GM23338 (cell line): ENCODE measurements at regions not wholly inside any gene's neighbourhood (a gene's known extent, or its start where the extent isn't known, plus 50 kb on each side); places are given as distances from the start of the nearest gene placed in this dataset.

Experiments
- ATAC-seq: fragments of 200-7000 bp; cut with Tn5 transposase; 3 replicates; pipeline ENCODE4 v1.9.1; 2020
- DNase-seq: peaks from one replicate; pipeline ENCODE4 v3.0.0-alpha.2; 2015; ENCODE audit warnings: low spot score
- H2AFZ ChIP-seq: fragments of 200-600 bp; sonication (generic); 2 replicates; pipeline ENCODE4 v1.8.0; 2016; ENCODE audit warnings: antibody characterized with exemption, mild to moderate bottlenecking, moderate library complexity
- H3F3A ChIP-seq: fragments of 200-600 bp; sonication (generic); replicated peaks from 2 replicates; pipeline ENCODE4 v1.8.0; 2017; ENCODE audit warnings: antibody characterized with exemption, mixed run types, low read depth
- H3K27ac ChIP-seq: fragments of 200-600 bp; sonication (generic); 2 replicates; pipeline ENCODE4 v1.6.1; 2016; ENCODE audit warnings: low read depth
- H3K27me3 ChIP-seq: fragments of 200-600 bp; sonication (generic); 2 replicates; pipeline ENCODE4 v1.8.0; 2016; ENCODE audit warnings: mild to moderate bottlenecking, mixed run types, moderate library complexity; ENCODE audit not compliant: insufficient read depth
- H3K36me3 ChIP-seq: fragments of 200-600 bp; sonication (generic); 2 replicates; pipeline ENCODE4 v1.8.0; 2016; ENCODE audit warnings: mild to moderate bottlenecking; ENCODE audit not compliant: insufficient read depth
- H3K4me1 ChIP-seq: fragments of 200-600 bp; sonication (generic); 2 replicates; pipeline ENCODE4 v1.8.0; 2016; ENCODE audit warnings: mild to moderate bottlenecking, moderate library complexity; ENCODE audit not compliant: insufficient read depth
- H3K4me2 ChIP-seq: fragments of 200-600 bp; sonication (generic); 2 replicates; pipeline ENCODE4 v1.7.1; 2017; ENCODE audit warnings: mixed run types
- H3K4me3 ChIP-seq: fragments of 200-600 bp; sonication (generic); 2 replicates; pipeline ENCODE4 v1.6.1; 2016; ENCODE audit warnings: mixed run types
- H3K79me2 ChIP-seq: fragments of 200-600 bp; sonication (generic); replicated peaks from 2 replicates; pipeline ENCODE4 v1.8.0; 2017; ENCODE audit warnings: mild to moderate bottlenecking; ENCODE audit not compliant: insufficient read depth
- H3K9me2 ChIP-seq: fragments of 200-600 bp; sonication (generic); 2 replicates; pipeline ENCODE4 v1.8.0; 2017; ENCODE audit not compliant: insufficient read depth
- H4K20me1 ChIP-seq: fragments of 200-600 bp; sonication (generic); replicated peaks from 2 replicates; pipeline ENCODE4 v1.8.0; 2017; ENCODE audit warnings: mild to moderate bottlenecking; ENCODE audit not compliant: insufficient read depth
- H3K27ac Mint-ChIP-seq: 2 replicates; pipeline ENCODE4 v1.8.0; 2020; ENCODE audit warnings: inconsistent platforms, mild to moderate bottlenecking, moderate library complexity, mixed read lengths
- H3K27me3 Mint-ChIP-seq: 3 replicates; pipeline ENCODE4 v1.8.0; 2022; ENCODE audit warnings: low read depth, mild to moderate bottlenecking, moderate library complexity, mixed read lengths, inconsistent platforms; ENCODE audit not compliant: insufficient read depth, poor library complexity
- H3K36me3 Mint-ChIP-seq: 3 replicates; pipeline ENCODE4 v1.8.0; 2021; ENCODE audit warnings: low read depth, mild to moderate bottlenecking, inconsistent platforms, moderate library complexity, mixed read lengths
- H3K4me1 Mint-ChIP-seq: 3 replicates; pipeline ENCODE4 v1.8.0; 2020; ENCODE audit warnings: mild to moderate bottlenecking, inconsistent platforms, mixed read lengths
- H3K4me3 Mint-ChIP-seq: 3 replicates; pipeline ENCODE4 v1.8.0; 2021; ENCODE audit warnings: moderate library complexity, mild to moderate bottlenecking, inconsistent platforms, mixed read lengths
- H3K9me3 Mint-ChIP-seq: 3 replicates; pipeline ENCODE4 v1.8.0; 2020; ENCODE audit warnings: moderate library complexity, mild to moderate bottlenecking, inconsistent platforms, mixed read lengths
- EZH2phosphoT487 ChIP-seq: fragments of 200-600 bp; sonication (generic); IDR thresholded peaks from one replicate; pipeline ENCODE4 v1.8.1; 2018; ENCODE audit warnings: antibody characterized with exemption; ENCODE audit not compliant: unreplicated experiment
- NANOG ChIP-seq: IDR thresholded peaks from 2 replicates; pipeline ENCODE4 v1.6.1; 2016; ENCODE audit warnings: antibody characterized with exemption, borderline replicate concordance
- POLR2AphosphoS5 ChIP-seq: IDR thresholded peaks from 2 replicates; pipeline ENCODE4 v1.6.1; 2016; ENCODE audit warnings: antibody characterized with exemption, low read depth
- STAT1 ChIP-seq: IDR thresholded peaks from one replicate; pipeline ENCODE4 v1.6.1; 2016; ENCODE audit warnings: antibody characterized with exemption; ENCODE audit not compliant: unreplicated experiment
- ZNF114 ChIP-seq: fragments of 250-450 bp; sonication (Bioruptor Pico); IDR thresholded peaks from 2 replicates; pipeline ENCODE4 v1.5.0; 2020; ENCODE audit warnings: mild to moderate bottlenecking, moderate library complexity
- ZNF331 ChIP-seq: fragments of 250-450 bp; sonication (Bioruptor Pico); IDR thresholded peaks from 2 replicates; pipeline ENCODE4 v1.5.0; 2020; ENCODE audit warnings: low read depth, mild to moderate bottlenecking, moderate library complexity
- TF ChIP-seq, protein P1 (sequence below): IDR thresholded peaks from 2 replicates; pipeline ENCODE4 v1.6.1; 2016; ENCODE audit warnings: antibody characterized with exemption
- TF ChIP-seq, protein P2 (sequence below), 2 experiments: fragments of 200-600 bp in 1 of 2; sonication (generic) in 1 of 2; conservative IDR thresholded peaks; 2 replicates each; pipeline versions ENCODE4 v1.5.1 to v1.6.1; 2016 to 2017; ENCODE audit warnings: antibody characterized with exemption in 2 of 2, low read depth in 2 of 2, mild to moderate bottlenecking in 2 of 2, moderate library complexity in 1 of 2
- TF ChIP-seq, protein P3 (sequence below): fragments of 250-450 bp; sonication (Bioruptor Pico); IDR thresholded peaks from 2 replicates; pipeline ENCODE4 v1.5.0; 2020; ENCODE audit warnings: mild to moderate bottlenecking, moderate library complexity

DNA sequence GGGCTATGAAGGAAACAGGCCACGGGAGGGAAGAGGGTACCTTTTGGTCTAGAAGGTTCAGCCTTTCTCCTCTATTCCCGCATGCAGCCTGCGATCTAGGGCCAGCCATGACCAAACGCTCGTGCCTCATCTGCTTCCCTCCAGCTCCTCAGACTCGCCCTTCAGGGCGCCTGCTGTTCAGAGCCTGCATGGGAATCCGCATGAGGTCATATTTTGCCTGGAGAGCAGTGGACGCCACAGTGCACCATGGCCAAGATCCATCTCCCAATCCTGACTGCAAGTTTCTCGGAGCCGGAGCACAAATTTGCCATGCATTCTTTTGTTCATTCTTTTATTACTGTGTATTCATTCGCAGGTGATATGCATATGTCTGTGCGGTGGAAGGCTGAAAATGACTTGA, 608.1 kb downstream of the QKI start:
- Histone ChIP-seq H3K36me3 (no peaks in the 10 kb centered on the region), H3K9me2 (0 out of 2 replicates have a peak, but pooled peaks cover 11% of the 10 kb centered on the region), H3K27ac (no peak overlapping the region), H2AFZ (no peak overlapping the region), H3F3A (no peaks in the 10 kb centered on the region), H3K79me2 (no peaks in the 10 kb centered on the region), H3K4me2 (no peak overlapping the region), H3K27me3 (no peaks in the 10 kb centered on the region), H3K4me1 (no peaks in the 10 kb centered on the region), H4K20me1 (no peaks in the 10 kb centered on the region), H3K4me3 (no peak overlapping the region)
- H3K9me3 Mint-ChIP-seq = no peaks in the 10 kb centered on the region; the same call in 2 of the 3 replicates
- H3K27me3 Mint-ChIP-seq = peaks cover 14% of the 10 kb centered on the region
- TF ChIP-seq, protein P1, sequence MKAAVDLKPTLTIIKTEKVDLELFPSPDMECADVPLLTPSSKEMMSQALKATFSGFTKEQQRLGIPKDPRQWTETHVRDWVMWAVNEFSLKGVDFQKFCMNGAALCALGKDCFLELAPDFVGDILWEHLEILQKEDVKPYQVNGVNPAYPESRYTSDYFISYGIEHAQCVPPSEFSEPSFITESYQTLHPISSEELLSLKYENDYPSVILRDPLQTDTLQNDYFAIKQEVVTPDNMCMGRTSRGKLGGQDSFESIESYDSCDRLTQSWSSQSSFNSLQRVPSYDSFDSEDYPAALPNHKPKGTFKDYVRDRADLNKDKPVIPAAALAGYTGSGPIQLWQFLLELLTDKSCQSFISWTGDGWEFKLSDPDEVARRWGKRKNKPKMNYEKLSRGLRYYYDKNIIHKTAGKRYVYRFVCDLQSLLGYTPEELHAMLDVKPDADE = no peak
- TF ChIP-seq ZNF114 (CRISPR knock-in tag) (no peak), STAT1 (no peak), NANOG (no peak), POLR2AphosphoS5 (no peak), EZH2phosphoT487 (no peak), ZNF331 (CRISPR knock-in tag) (no peak)
- TF ChIP-seq, protein P2, sequence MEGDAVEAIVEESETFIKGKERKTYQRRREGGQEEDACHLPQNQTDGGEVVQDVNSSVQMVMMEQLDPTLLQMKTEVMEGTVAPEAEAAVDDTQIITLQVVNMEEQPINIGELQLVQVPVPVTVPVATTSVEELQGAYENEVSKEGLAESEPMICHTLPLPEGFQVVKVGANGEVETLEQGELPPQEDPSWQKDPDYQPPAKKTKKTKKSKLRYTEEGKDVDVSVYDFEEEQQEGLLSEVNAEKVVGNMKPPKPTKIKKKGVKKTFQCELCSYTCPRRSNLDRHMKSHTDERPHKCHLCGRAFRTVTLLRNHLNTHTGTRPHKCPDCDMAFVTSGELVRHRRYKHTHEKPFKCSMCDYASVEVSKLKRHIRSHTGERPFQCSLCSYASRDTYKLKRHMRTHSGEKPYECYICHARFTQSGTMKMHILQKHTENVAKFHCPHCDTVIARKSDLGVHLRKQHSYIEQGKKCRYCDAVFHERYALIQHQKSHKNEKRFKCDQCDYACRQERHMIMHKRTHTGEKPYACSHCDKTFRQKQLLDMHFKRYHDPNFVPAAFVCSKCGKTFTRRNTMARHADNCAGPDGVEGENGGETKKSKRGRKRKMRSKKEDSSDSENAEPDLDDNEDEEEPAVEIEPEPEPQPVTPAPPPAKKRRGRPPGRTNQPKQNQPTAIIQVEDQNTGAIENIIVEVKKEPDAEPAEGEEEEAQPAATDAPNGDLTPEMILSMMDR (conservative IDR thresholded peaks at IDR 0.05; ENCODE audit: low read depth in 2 of 2) = no peak
- TF ChIP-seq, protein P3, sequence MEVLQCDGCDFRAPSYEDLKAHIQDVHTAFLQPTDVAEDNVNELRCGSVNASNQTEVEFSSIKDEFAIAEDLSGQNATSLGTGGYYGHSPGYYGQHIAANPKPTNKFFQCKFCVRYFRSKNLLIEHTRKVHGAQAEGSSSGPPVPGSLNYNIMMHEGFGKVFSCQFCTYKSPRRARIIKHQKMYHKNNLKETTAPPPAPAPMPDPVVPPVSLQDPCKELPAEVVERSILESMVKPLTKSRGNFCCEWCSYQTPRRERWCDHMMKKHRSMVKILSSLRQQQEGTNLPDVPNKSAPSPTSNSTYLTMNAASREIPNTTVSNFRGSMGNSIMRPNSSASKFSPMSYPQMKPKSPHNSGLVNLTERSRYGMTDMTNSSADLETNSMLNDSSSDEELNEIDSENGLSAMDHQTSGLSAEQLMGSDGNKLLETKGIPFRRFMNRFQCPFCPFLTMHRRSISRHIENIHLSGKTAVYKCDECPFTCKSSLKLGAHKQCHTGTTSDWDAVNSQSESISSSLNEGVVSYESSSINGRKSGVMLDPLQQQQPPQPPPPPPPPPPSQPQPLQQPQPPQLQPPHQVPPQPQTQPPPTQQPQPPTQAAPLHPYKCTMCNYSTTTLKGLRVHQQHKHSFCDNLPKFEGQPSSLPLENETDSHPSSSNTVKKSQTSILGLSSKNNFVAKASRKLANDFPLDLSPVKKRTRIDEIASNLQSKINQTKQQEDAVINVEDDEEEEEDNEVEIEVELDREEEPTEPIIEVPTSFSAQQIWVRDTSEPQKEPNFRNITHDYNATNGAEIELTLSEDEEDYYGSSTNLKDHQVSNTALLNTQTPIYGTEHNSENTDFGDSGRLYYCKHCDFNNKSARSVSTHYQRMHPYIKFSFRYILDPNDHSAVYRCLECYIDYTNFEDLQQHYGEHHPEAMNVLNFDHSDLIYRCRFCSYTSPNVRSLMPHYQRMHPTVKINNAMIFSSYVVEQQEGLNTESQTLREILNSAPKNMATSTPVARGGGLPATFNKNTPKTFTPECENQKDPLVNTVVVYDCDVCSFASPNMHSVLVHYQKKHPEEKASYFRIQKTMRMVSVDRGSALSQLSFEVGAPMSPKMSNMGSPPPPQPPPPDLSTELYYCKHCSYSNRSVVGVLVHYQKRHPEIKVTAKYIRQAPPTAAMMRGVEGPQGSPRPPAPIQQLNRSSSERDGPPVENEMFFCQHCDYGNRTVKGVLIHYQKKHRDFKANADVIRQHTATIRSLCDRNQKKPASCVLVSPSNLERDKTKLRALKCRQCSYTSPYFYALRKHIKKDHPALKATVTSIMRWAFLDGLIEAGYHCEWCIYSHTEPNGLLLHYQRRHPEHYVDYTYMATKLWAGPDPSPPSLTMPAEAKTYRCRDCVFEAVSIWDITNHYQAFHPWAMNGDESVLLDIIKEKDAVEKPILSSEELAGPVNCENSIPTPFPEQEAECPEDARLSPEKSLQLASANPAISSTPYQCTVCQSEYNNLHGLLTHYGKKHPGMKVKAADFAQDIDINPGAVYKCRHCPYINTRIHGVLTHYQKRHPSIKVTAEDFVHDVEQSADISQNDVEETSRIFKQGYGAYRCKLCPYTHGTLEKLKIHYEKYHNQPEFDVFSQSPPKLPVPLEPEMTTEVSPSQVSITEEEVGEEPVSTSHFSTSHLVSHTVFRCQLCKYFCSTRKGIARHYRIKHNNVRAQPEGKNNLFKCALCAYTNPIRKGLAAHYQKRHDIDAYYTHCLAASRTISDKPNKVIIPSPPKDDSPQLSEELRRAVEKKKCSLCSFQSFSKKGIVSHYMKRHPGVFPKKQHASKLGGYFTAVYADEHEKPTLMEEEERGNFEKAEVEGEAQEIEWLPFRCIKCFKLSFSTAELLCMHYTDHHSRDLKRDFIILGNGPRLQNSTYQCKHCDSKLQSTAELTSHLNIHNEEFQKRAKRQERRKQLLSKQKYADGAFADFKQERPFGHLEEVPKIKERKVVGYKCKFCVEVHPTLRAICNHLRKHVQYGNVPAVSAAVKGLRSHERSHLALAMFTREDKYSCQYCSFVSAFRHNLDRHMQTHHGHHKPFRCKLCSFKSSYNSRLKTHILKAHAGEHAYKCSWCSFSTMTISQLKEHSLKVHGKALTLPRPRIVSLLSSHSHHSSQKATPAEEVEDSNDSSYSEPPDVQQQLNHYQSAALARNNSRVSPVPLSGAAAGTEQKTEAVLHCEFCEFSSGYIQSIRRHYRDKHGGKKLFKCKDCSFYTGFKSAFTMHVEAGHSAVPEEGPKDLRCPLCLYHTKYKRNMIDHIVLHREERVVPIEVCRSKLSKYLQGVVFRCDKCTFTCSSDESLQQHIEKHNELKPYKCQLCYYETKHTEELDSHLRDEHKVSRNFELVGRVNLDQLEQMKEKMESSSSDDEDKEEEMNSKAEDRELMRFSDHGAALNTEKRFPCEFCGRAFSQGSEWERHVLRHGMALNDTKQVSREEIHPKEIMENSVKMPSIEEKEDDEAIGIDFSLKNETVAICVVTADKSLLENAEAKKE = no peak
- H3K36me3 Mint-ChIP-seq = no peaks in the 10 kb centered on the region
- ATAC-seq (no peak), DNase-seq (no peak)
- H3K4me1 Mint-ChIP-seq = no peaks in the 10 kb centered on the region; the same call in 2 of the 3 replicates
- H3K27ac Mint-ChIP-seq = no peak overlapping the region
- no peak overlapping the region for H3K4me3 Mint-ChIP-seq
